SK-N-SH (cell line): ENCODE measurements at regions not wholly inside any gene's neighbourhood (a gene's known extent, or its start where the extent isn't known, plus 50 kb on each side); places are given as distances from the start of the nearest gene placed in this dataset.
A peak's percentile ranks its signal among the peaks of the same experiment; 100 is the strongest.

Source experiments
- CTCF ChIA-PET: fragments of 300-600, 350-600 bp; formaldehyde crosslinking; extraction: SDS; loops from one replicate; lab custom pipeline; 2021; lab: Yijun Ruan, JAX
- POLR2A ChIA-PET: fragments of 350-600 bp; sonication (Branson Sonifier 250); formaldehyde crosslinking; extraction: SDS; loops from one replicate; lab custom pipeline; 2020; ENCODE audit warnings: antibody characterized with exemption, inconsistent platforms; lab: Yijun Ruan, JAX
- DNase-seq: peaks from one replicate; pipeline ENCODE4 v3.0.0; 2012
- H2AFZ ChIP-seq: fragments of 200-600 bp; sonication (generic); 2 replicates; pipeline ENCODE4 v1.8.1; 2016; ENCODE audit warnings: antibody characterized with exemption, mild to moderate bottlenecking, low read depth
- H3F3A ChIP-seq: fragments of 200-600 bp; sonication (generic); replicated peaks from 2 replicates; pipeline ENCODE3; 2016; ENCODE audit warnings: antibody characterized with exemption, mild to moderate bottlenecking; ENCODE audit not compliant: insufficient read depth
- H3K27ac ChIP-seq, 2 experiments: fragments of 200-500 bp in 1 of 2; fragments of 200-600 bp in 1 of 2; sonication (Bioruptor generic) in 1 of 2; sonication (generic), shearing (Covaris generic) in 1 of 2; 2 replicates each; pipeline versions ENCODE4 v1.5.1 to v1.6.1; 2014 to 2016; ENCODE audit warnings: low read depth in 2 of 2, inconsistent platforms in 1 of 2, low read length in 1 of 2, mild to moderate bottlenecking in 1 of 2, mixed read lengths in 1 of 2
- H3K27me3 ChIP-seq: fragments of 200-600 bp; sonication (generic), shearing (Covaris generic); 2 replicates; pipeline ENCODE4 v1.6.1; 2016; ENCODE audit warnings: mixed run types; ENCODE audit not compliant: insufficient read depth
- H3K36me3 ChIP-seq, 2 experiments: fragments of 200-500 bp in 1 of 2; fragments of 200-600 bp in 1 of 2; sonication (Bioruptor generic) in 1 of 2; sonication (generic) in 1 of 2; replicated peaks in 1 of 2; 2 replicates each; pipeline versions ENCODE3 to v1.5.1; 2014 to 2016; ENCODE audit warnings: low read length in 1 of 2, mild to moderate bottlenecking in 1 of 2; ENCODE audit not compliant: insufficient read depth in 2 of 2, control insufficient read depth in 1 of 2
- H3K4me1 ChIP-seq, 2 experiments: fragments of 200-500 bp in 1 of 2; fragments of 200-600 bp in 1 of 2; sonication (Bioruptor generic) in 1 of 2; sonication (generic), shearing (Covaris generic) in 1 of 2; 2 replicates each; pipeline versions ENCODE4 v1.5.1 to v1.6.1; 2014 to 2016; ENCODE audit warnings: low read depth in 1 of 2, low read length in 1 of 2, mixed run types in 1 of 2; ENCODE audit not compliant: insufficient read depth in 2 of 2, control insufficient read depth in 1 of 2
- H3K4me2 ChIP-seq: fragments of 200-600 bp; sonication (generic), shearing (Covaris generic); 2 replicates; pipeline ENCODE4 v1.6.1; 2017; ENCODE audit warnings: mixed run types
- H3K4me3 ChIP-seq, 2 experiments: fragments of 200-500 bp in 1 of 2; fragments of 200-600 bp in 1 of 2; sonication (Bioruptor generic) in 1 of 2; sonication (generic), shearing (Covaris generic) in 1 of 2; 2 replicates each; pipeline versions ENCODE4 v1.5.1 to v1.8.1; 2014 to 2016; ENCODE audit warnings: low read depth in 2 of 2, inconsistent platforms in 1 of 2, low read length in 1 of 2, mild to moderate bottlenecking in 1 of 2, mixed read lengths in 1 of 2, moderate library complexity in 1 of 2
- H3K79me2 ChIP-seq: fragments of 200-600 bp; sonication (generic); 2 replicates; pipeline ENCODE4 v1.8.1; 2017; ENCODE audit warnings: mild to moderate bottlenecking; ENCODE audit not compliant: insufficient read depth
- H3K9ac ChIP-seq: fragments of 200-600 bp; sonication (generic); 2 replicates; pipeline ENCODE4 v1.6.1; 2017; ENCODE audit warnings: mixed run types
- H3K9me2 ChIP-seq: fragments of 200-600 bp; sonication (generic); 2 replicates; pipeline ENCODE4 v1.6.1; 2017; ENCODE audit warnings: mixed run types
- H3K9me3 ChIP-seq: fragments of 200-600 bp; sonication (generic); 2 replicates; pipeline ENCODE4 v1.6.1; 2017; ENCODE audit warnings: mixed run types, mild to moderate bottlenecking, moderate library complexity
- H4K20me1 ChIP-seq: fragments of 200-600 bp; sonication (generic); 2 replicates; pipeline ENCODE4 v1.6.1; 2017; ENCODE audit warnings: mild to moderate bottlenecking, mixed run types; ENCODE audit not compliant: insufficient read depth
- CHD2 ChIP-seq: fragments of 150-350 bp; IDR thresholded peaks from 2 replicates; pipeline ENCODE4 v1.6.1; 2018; ENCODE audit warnings: low read length; ENCODE audit not compliant: partially characterized antibody
- ELF1 ChIP-seq: IDR thresholded peaks from 2 replicates; pipeline ENCODE4 v1.4.0; 2012
- EZH2phosphoT487 ChIP-seq: fragments of 200-600 bp; sonication (generic); IDR thresholded peaks from 2 replicates; pipeline ENCODE4 v1.6.1; 2017; ENCODE audit warnings: low read depth, mixed run types, mild to moderate bottlenecking, antibody characterized with exemption, moderate library complexity, borderline replicate concordance
- FOSL2 ChIP-seq: IDR thresholded peaks from 2 replicates; pipeline ENCODE4 v1.4.0; 2012; ENCODE audit warnings: low read depth, mild to moderate bottlenecking, moderate library complexity, borderline replicate concordance
- GABPA ChIP-seq: IDR thresholded peaks from 2 replicates; pipeline ENCODE4 v1.4.0; 2012; ENCODE audit warnings: low read depth, mild to moderate bottlenecking
- GATA2 ChIP-seq: sonication (generic); formaldehyde crosslinking; IDR thresholded peaks from 2 replicates; pipeline ENCODE4 v1.5.0; 2020; ENCODE audit warnings: mild to moderate bottlenecking, missing genetic modification reagents
- JUND ChIP-seq: IDR thresholded peaks from 2 replicates; pipeline ENCODE4 v1.4.0; 2012
- MEF2A ChIP-seq: IDR thresholded peaks from 2 replicates; pipeline ENCODE4 v1.4.0; 2012; ENCODE audit warnings: low read depth, borderline replicate concordance
- MXI1 ChIP-seq: IDR thresholded peaks from 2 replicates; pipeline ENCODE4 v1.6.1; 2012; ENCODE audit warnings: mild to moderate bottlenecking, low read depth, low read length, improper control_type of control experiment
- NFIC ChIP-seq: IDR thresholded peaks from 2 replicates; pipeline ENCODE4 v1.4.0; 2012; ENCODE audit warnings: borderline replicate concordance
- NRF1 ChIP-seq: IDR thresholded peaks from 2 replicates; pipeline ENCODE4 v1.6.1; 2012; ENCODE audit warnings: low read depth, mild to moderate bottlenecking, low read length
- SIN3A ChIP-seq: IDR thresholded peaks from 2 replicates; pipeline ENCODE4 v1.6.1; 2012; ENCODE audit warnings: low read depth, mild to moderate bottlenecking, low read length, moderate library complexity, borderline replicate concordance
- YY1 ChIP-seq: IDR thresholded peaks from 2 replicates; pipeline ENCODE4 v1.4.0; 2012; ENCODE audit warnings: low read depth, mild to moderate bottlenecking
- WGBS: methylation state at CpG from one replicate; pipeline ENCODE4 v1.1.6; 2017; ENCODE audit warnings: low lambda C conversion rate; 5-methylcytosine and 5-hydroxymethylcytosine counted together
- TF ChIP-seq, protein P1 (sequence below): fragments of 150-350 bp; IDR thresholded peaks from 2 replicates; pipeline ENCODE4 v1.6.1; 2016; ENCODE audit warnings: mild to moderate bottlenecking, low read depth, low read length
- TF ChIP-seq, protein P2 (sequence below): fragments of 150-350 bp; IDR thresholded peaks from 2 replicates; pipeline ENCODE4 v1.6.1; 2017; ENCODE audit warnings: antibody characterized with exemption, low read length, low read depth, borderline replicate concordance
- TF ChIP-seq, protein P3 (sequence below): IDR thresholded peaks from 2 replicates; pipeline ENCODE4 v1.4.0; 2012; ENCODE audit warnings: low read depth
- TF ChIP-seq, protein P4 (sequence below): IDR thresholded peaks from 2 replicates; pipeline ENCODE4; 2012

DNA sequence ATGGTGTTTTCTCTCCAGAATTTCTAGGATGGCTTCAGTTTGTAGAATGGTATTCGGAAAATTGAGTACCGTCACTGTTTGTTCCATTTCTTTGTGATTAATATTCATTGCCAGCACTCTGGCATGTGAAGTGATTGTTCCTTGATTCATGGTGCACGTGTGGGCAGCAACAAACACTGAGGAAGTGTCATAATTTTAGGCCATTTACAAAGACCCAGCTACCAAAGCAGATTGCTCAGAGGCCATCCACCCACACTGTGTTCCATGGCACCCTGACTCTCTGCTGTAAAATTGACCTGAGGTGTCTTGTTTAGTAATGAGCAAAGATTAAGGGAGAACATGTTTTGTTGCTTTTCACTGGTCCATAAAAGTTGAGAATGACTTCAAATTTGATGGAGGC, 250.9 kb upstream of the FMN2 start:
- H3K4me2 ChIP-seq, result no peak overlapping the region
- CTCF ChIA-PET, result interaction anchor here (1.4 to 1.5 kb wide), 2 partner anchors 29 to 57 kb away, joined by 3 to 6 read pairs; no protein-coding TSS in a partner anchor
- DNase-seq, result no peak
- H3K4me1 ChIP-seq, result peaks cover 0 to 43% of the 10 kb centered on the region in 2 experiments; a peak in 2 of 4 replicates
- WGBS, result 61% methylated on average over 3 of the region's 3 CpGs
- H3K36me3 ChIP-seq, result no peaks in the 10 kb centered on the region
- no peaks in the 10 kb centered on the region for H3F3A ChIP-seq
- peak overlapping the region in 1 of 2 experiments; percentile 100; a peak in 2 of 4 replicates for H3K27ac ChIP-seq
- no peak overlapping the region for H3K9ac ChIP-seq
- no peak overlapping the region for H2AFZ ChIP-seq
- no peak overlapping the region for H3K4me3 ChIP-seq
- TF ChIP-seq, protein P1, sequence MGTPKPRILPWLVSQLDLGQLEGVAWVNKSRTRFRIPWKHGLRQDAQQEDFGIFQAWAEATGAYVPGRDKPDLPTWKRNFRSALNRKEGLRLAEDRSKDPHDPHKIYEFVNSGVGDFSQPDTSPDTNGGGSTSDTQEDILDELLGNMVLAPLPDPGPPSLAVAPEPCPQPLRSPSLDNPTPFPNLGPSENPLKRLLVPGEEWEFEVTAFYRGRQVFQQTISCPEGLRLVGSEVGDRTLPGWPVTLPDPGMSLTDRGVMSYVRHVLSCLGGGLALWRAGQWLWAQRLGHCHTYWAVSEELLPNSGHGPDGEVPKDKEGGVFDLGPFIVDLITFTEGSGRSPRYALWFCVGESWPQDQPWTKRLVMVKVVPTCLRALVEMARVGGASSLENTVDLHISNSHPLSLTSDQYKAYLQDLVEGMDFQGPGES, result no peak
- 0 out of 2 replicates have a peak, but pooled peaks have one; percentile 24 for TF ChIP-seq MXI1
- no peaks in the 10 kb centered on the region for H3K79me2 ChIP-seq
- no peaks in the 10 kb centered on the region for H3K27me3 ChIP-seq
- H3K9me3 ChIP-seq, result no peaks in the 10 kb centered on the region
- POLR2A ChIA-PET, result interaction anchor here (1.2 kb wide), 1 partner anchor 39 kb away, joined by 4 read pairs; no protein-coding TSS in a partner anchor
- H3K9me2 ChIP-seq, result no peaks in the 10 kb centered on the region
- no peaks in the 10 kb centered on the region for H4K20me1 ChIP-seq

DNA sequence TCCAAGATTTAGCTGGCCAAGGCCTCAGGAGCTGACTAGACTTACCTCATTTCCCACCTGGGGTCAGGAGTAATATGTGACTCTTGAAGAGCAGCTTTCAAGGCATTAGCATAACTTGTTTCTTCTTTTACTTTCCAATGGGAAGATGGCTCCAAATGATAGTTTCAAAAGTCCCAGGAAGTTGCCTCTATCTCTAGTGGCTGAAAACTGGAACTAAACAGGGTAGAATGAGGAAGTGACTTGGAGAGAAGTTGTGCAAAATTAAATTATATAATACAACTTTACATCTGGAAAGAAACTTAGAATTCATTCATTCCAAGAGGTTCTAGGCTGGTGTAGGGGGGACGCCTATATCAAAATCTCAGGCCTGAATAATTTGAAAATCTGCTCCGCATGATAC, 250.1 kb upstream of the FMN2 start:
- no peaks in the 10 kb centered on the region for H3F3A ChIP-seq
- no peaks in the 10 kb centered on the region for H3K9me2 ChIP-seq
- peak overlapping the region in 1 of 2 experiments; percentile 100; a peak in 2 of 4 replicates for H3K27ac ChIP-seq
- peaks cover 0 to 41% of the 10 kb centered on the region in 2 experiments; a peak in 2 of 4 replicates for H3K4me1 ChIP-seq
- no peaks in the 10 kb centered on the region for H3K27me3 ChIP-seq
- no peaks in the 10 kb centered on the region for H3K79me2 ChIP-seq
- WGBS, result 85% methylated on average over 2 of the region's 2 CpGs
- no peak overlapping the region for H3K9ac ChIP-seq
- no peaks in the 10 kb centered on the region for H3K36me3 ChIP-seq
- H3K9me3 ChIP-seq, result no peaks in the 10 kb centered on the region
- TF ChIP-seq GABPA (no peak), CHD2 (no peak), EZH2phosphoT487 (no peak)
- H2AFZ ChIP-seq, result no peak overlapping the region
- CTCF ChIA-PET, result interaction anchor here (0.9 kb wide), 1 partner anchor 56 kb away, joined by 4 read pairs; no protein-coding TSS in a partner anchor
- H4K20me1 ChIP-seq, result no peaks in the 10 kb centered on the region
- no peak for DNase-seq
- POLR2A ChIA-PET, result no interaction called here
- no peak overlapping the region for H3K4me2 ChIP-seq
- H3K4me3 ChIP-seq, result no peak overlapping the region

DNA sequence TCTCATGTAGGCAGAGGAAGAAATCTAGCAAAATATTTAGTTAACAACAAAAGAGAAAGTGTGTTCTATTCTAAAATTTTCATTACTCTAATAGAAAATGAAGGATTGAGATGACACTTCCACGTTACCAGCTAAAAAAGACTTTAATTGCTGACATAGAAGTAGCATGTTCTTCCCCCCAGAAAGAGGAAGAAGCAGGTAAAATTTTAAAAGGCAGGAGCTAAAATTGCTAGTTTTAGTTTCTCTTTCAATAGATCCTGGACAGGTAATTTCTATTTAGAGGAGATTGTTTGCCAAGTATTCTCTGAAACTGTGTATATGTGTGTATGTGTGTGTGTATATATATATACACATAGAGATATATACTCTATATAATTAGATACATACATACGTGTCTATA, 248.1 kb upstream of the FMN2 start:
- Histone ChIP-seq H2AFZ (no peak overlapping the region), H3K27ac (peak overlapping the region in 1 of 2 experiments; percentile 100; a peak in 2 of 4 replicates), H4K20me1 (no peaks in the 10 kb centered on the region), H3K36me3 (no peaks in the 10 kb centered on the region), H3K4me2 (no peak overlapping the region), H3K9me2 (no peaks in the 10 kb centered on the region), H3K9me3 (no peaks in the 10 kb centered on the region), H3K4me1 (peaks cover 0 to 31% of the 10 kb centered on the region in 2 experiments; a peak in 2 of 4 replicates), H3K27me3 (no peaks in the 10 kb centered on the region), H3K4me3 (no peak overlapping the region), H3K79me2 (no peaks in the 10 kb centered on the region), H3K9ac (no peak overlapping the region), H3F3A (no peaks in the 10 kb centered on the region)
- DNase-seq, result no peak
- TF ChIP-seq, protein P2, sequence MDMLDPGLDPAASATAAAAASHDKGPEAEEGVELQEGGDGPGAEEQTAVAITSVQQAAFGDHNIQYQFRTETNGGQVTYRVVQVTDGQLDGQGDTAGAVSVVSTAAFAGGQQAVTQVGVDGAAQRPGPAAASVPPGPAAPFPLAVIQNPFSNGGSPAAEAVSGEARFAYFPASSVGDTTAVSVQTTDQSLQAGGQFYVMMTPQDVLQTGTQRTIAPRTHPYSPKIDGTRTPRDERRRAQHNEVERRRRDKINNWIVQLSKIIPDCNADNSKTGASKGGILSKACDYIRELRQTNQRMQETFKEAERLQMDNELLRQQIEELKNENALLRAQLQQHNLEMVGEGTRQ, result no peak
- TF ChIP-seq ELF1 (no peak), FOSL2 (no peak), EZH2phosphoT487 (no peak), CHD2 (no peak), GABPA (no peak), SIN3A (no peak), YY1 (no peak), GATA2 (CRISPR knock-in tag) (no peak), JUND (no peak), NFIC (no peak), NRF1 (no peak), MEF2A (no peak)
- TF ChIP-seq, protein P3, sequence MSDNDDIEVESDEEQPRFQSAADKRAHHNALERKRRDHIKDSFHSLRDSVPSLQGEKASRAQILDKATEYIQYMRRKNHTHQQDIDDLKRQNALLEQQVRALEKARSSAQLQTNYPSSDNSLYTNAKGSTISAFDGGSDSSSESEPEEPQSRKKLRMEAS, result no peak
- TF ChIP-seq, protein P4, sequence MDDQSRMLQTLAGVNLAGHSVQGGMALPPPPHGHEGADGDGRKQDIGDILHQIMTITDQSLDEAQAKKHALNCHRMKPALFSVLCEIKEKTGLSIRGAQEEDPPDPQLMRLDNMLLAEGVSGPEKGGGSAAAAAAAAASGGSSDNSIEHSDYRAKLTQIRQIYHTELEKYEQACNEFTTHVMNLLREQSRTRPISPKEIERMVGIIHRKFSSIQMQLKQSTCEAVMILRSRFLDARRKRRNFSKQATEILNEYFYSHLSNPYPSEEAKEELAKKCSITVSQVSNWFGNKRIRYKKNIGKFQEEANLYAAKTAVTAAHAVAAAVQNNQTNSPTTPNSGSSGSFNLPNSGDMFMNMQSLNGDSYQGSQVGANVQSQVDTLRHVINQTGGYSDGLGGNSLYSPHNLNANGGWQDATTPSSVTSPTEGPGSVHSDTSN, result no peak
- POLR2A ChIA-PET, result no interaction called here
- WGBS, result 59% methylated on average over 2 of the region's 2 CpGs
- CTCF ChIA-PET, result interaction anchor here (0.6 kb wide), 1 partner anchor 43 kb away, joined by 5 read pairs; no protein-coding TSS in a partner anchor
